GM18499 (cell line): ENCODE measurements at regions not wholly inside any gene's neighbourhood (a gene's known extent, or its start where the extent isn't known, plus 50 kb on each side); places are given as distances from the start of the nearest gene placed in this dataset.
"Not testable (repeated sequence)": the region's sequence is repeated elsewhere in the genome, so short reads cannot be mapped to it uniquely, and the experiment has no call there.

Experiments
- ATAC-seq: cut with Tn5 transposase; IDR thresholded peaks from one replicate; pipeline ENCODE4 v1.9.1; 2021; ENCODE audit warnings: moderate number of reproducible peaks; ENCODE audit not compliant: insufficient read depth, unreplicated experiment

- ATAC-seq = no peak
Observed at GRCh38 chr6:85136310-85136709, 313.6 kb upstream of the NT5E start.

- no peak for ATAC-seq
Observed at GRCh38 chr6:85135376-85136094, 314.3 kb upstream of the NT5E start.

- no peak for ATAC-seq
Observed at GRCh38 chr6:85134172-85134571, 315.7 kb upstream of the NT5E start.

- ATAC-seq = no peak
Observed at GRCh38 chr6:85132091-85132490, 317.8 kb upstream of the NT5E start.

- no peak for ATAC-seq
Observed at GRCh38 chr6:85130743-85131142, 319.1 kb upstream of the NT5E start.

- no peak for ATAC-seq
Observed at GRCh38 chr6:85129881-85130280, 320.0 kb upstream of the NT5E start.

GRCh38 chr6:85128781-85129180 lies 321.1 kb upstream of the NT5E start:
- ATAC-seq = no peak

GRCh38 chr6:85128256-85128655 lies 321.6 kb upstream of the NT5E start:
- ATAC-seq = not testable (repeated sequence)

GRCh38 chr6:85127696-85128243 lies 322.1 kb upstream of the NT5E start:
- no peak for ATAC-seq

GRCh38 chr6:85127168-85127498 lies 322.8 kb upstream of the NT5E start:
- ATAC-seq = no peak

- ATAC-seq = no peak
Observed at GRCh38 chr6:85126485-85127167, 323.3 kb upstream of the NT5E start.

GRCh38 chr6:85125526-85125925 lies 324.4 kb upstream of the NT5E start:
- no peak for ATAC-seq

GRCh38 chr6:85124472-85125354 lies 325.2 kb upstream of the NT5E start:
- ATAC-seq = no peak

- ATAC-seq = no peak
Observed at GRCh38 chr6:85121158-85121557, 328.7 kb upstream of the NT5E start.

GRCh38 chr6:85118652-85119235 lies 331.1 kb upstream of the NT5E start:
- no peak for ATAC-seq

GRCh38 chr6:85118233-85118632 lies 331.6 kb upstream of the NT5E start:
- ATAC-seq = no peak

- no peak for ATAC-seq
Observed at GRCh38 chr6:85116475-85116874, 333.4 kb upstream of the NT5E start.

GRCh38 chr6:85115876-85116275 lies 334.0 kb upstream of the NT5E start:
- ATAC-seq = no peak

- no peak for ATAC-seq
Observed at GRCh38 chr6:85115376-85115775, 334.5 kb upstream of the NT5E start.

- no peak for ATAC-seq
Observed at GRCh38 chr6:85114581-85114935, 335.3 kb upstream of the NT5E start.
